MCF 10A (cell line): ENCODE measurements at regions not wholly inside any gene's neighbourhood (a gene's known extent, or its start where the extent isn't known, plus 50 kb on each side); places are given as distances from the start of the nearest gene placed in this dataset.

Experiments used
- BruUV-seq: library from RNA; stranded (reverse); fragments of 400-500 nt; replicated peaks from 2 replicates; lab custom pipeline; 2021; lab: Mats Ljungman, UMichigan
- CTCF ChIA-PET: fragments of 300-600 bp; sonication (Branson Sonifier 250); formaldehyde crosslinking; extraction: SDS; loops from one replicate; lab custom pipeline; 2021; ENCODE audit warnings: antibody characterized with exemption, inconsistent platforms; lab: Yijun Ruan, JAX
- POLR2A ChIA-PET: fragments of 300-600, 350-650 bp; sonication (Branson Sonifier 250); formaldehyde crosslinking; extraction: SDS; loops from one replicate; lab custom pipeline; 2020; ENCODE audit warnings: antibody characterized with exemption, inconsistent platforms; lab: Yijun Ruan, JAX
- DNase-seq: peaks from one replicate; pipeline ENCODE4 v3.0.0-alpha.2; 2018; ENCODE audit not compliant: unreplicated experiment
- H3K27ac Mint-ChIP-seq: one replicate; pipeline ENCODE4 v1.8.0; 2022; ENCODE audit warnings: mild to moderate bottlenecking, low read depth, mixed read lengths; ENCODE audit not compliant: unreplicated experiment
- H3K27me3 Mint-ChIP-seq: one replicate; pipeline ENCODE4 v1.8.0; 2022; ENCODE audit warnings: mixed read lengths; ENCODE audit not compliant: insufficient read depth, unreplicated experiment
- H3K36me3 Mint-ChIP-seq: one replicate; pipeline ENCODE4 v1.8.0; 2022; ENCODE audit warnings: mild to moderate bottlenecking, moderate library complexity, mixed read lengths; ENCODE audit not compliant: insufficient read depth, unreplicated experiment
- H3K4me1 Mint-ChIP-seq: one replicate; pipeline ENCODE4 v1.8.0; 2022; ENCODE audit warnings: mixed read lengths; ENCODE audit not compliant: insufficient read depth, unreplicated experiment
- H3K4me3 Mint-ChIP-seq: one replicate; pipeline ENCODE4 v1.8.0; 2022; ENCODE audit warnings: mild to moderate bottlenecking, moderate library complexity, mixed read lengths; ENCODE audit not compliant: unreplicated experiment
- H3K9me3 Mint-ChIP-seq: one replicate; pipeline ENCODE4 v1.8.0; 2022; ENCODE audit warnings: mixed read lengths; ENCODE audit not compliant: unreplicated experiment
- intact Hi-C: fragments of 100-400 bp; cut with micrococcal nuclease; formaldehyde crosslinking; loops from 2 replicates; pipeline ENCODE4 v1.14.1; 2022
- TF ChIP-seq, protein P1 (sequence below): fragments of 200-600 bp; IDR thresholded peaks from one replicate; pipeline ENCODE4 v1.8.0; 2022; ENCODE audit warnings: antibody characterized with exemption, mild to moderate bottlenecking; ENCODE audit not compliant: unreplicated experiment

DNA sequence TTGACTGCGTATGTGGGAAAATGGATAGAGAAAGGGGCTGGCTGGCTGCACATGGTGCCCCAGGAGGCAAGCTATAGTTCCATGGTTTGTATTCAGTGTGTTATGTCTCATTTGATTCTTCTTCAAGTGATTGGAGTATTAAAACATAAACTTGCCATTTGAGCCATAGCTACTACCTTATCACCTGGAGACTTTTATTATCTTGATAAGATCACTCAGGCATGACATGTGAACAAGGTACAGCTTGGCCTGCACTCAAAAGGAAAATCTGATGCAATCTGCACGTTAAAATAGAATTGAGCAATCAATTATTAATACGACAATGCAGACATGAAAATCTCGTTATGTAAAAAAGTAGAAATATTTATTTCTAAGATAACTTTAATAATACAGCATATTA lies 116.9 kb downstream of the RND3 start:
- BruUV-seq = no TSS peak
- H3K36me3 Mint-ChIP-seq = no peaks in the 10 kb centered on the region
- ChIA-PET CTCF (interaction anchor here (0.5 kb wide), 1 partner anchor 1055 kb away, joined by 3 read pairs; no protein-coding TSS in a partner anchor), POLR2A (interaction anchor here (0.7 to 2.2 kb wide), 8 partner anchors 12 to 619 kb away, joined by 3 to 9 read pairs (median 4); no protein-coding TSS in a partner anchor)
- no peaks in the 10 kb centered on the region for H3K4me1 Mint-ChIP-seq
- H3K9me3 Mint-ChIP-seq = no peaks in the 10 kb centered on the region
- no peak overlapping the region for H3K27ac Mint-ChIP-seq
- TF ChIP-seq, protein P1, sequence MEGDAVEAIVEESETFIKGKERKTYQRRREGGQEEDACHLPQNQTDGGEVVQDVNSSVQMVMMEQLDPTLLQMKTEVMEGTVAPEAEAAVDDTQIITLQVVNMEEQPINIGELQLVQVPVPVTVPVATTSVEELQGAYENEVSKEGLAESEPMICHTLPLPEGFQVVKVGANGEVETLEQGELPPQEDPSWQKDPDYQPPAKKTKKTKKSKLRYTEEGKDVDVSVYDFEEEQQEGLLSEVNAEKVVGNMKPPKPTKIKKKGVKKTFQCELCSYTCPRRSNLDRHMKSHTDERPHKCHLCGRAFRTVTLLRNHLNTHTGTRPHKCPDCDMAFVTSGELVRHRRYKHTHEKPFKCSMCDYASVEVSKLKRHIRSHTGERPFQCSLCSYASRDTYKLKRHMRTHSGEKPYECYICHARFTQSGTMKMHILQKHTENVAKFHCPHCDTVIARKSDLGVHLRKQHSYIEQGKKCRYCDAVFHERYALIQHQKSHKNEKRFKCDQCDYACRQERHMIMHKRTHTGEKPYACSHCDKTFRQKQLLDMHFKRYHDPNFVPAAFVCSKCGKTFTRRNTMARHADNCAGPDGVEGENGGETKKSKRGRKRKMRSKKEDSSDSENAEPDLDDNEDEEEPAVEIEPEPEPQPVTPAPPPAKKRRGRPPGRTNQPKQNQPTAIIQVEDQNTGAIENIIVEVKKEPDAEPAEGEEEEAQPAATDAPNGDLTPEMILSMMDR = no peak
- DNase-seq = no peak
- intact Hi-C loops = no loop called here
- no peaks in the 10 kb centered on the region for H3K27me3 Mint-ChIP-seq
- H3K4me3 Mint-ChIP-seq = no peak overlapping the region

DNA sequence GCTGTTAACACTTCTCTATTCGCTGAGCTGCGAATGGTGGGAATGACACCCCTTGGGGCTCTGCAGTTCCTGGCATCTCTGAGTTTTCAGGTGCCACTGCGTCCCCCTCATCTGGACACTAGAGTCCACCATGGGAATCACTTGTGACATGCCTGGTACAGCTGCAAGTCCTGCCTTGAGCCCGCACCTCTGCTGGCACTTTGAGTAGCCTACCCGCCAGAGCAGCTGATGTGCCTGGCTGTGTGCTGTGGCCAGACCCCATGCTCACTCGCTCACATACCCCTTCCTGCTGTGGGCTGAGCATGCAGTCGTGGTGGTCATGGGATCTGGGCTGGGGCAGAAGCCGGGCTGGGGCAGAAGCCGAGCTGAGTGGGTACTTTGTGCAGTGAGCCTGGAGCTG lies 117.6 kb downstream of the RND3 start:
- H3K27ac Mint-ChIP-seq = no peak overlapping the region
- CTCF ChIA-PET = interaction anchor here (0.5 to 0.6 kb wide), 2 partner anchors 545 to 1056 kb away, joined by 3 read pairs; no protein-coding TSS in a partner anchor

DNA sequence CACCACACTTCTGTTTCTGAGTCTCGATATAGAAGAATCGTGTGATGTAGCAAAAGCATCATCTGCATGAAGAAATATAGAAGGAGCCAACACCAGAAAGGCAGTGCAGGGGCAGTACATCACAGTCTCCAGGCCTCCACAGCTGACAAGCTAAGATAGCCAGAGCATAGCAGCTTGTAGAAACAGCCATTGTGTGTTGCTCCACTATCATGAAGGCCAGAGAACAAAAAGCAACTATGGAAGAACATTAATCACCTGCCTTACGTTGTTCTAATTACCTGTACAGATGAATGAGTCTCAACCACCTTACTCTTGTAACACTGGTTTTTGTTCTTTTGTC lies 129.0 kb downstream of the RND3 start:
- CTCF ChIA-PET = interaction anchor here (1.2 to 1.3 kb wide), 2 partner anchors 13 to 880 kb away, joined by 3 read pairs; no protein-coding TSS in a partner anchor
- Mint-ChIP-seq H3K4me3 (no peak overlapping the region), H3K27ac (no peak overlapping the region), H3K27me3 (no peaks in the 10 kb centered on the region), H3K36me3 (no peaks in the 10 kb centered on the region), H3K4me1 (peaks cover 9% of the 10 kb centered on the region), H3K9me3 (peaks cover 8% of the 10 kb centered on the region)
- POLR2A ChIA-PET = interaction anchor here (0.6 to 2.9 kb wide), 10 partner anchors 9 to 218 kb away, joined by 3 to 21 read pairs (median 4); no protein-coding TSS in a partner anchor
- DNase-seq = no peak
- BruUV-seq = no TSS peak
- TF ChIP-seq, protein P1 = no peak
- intact Hi-C loops = no loop called here

More for the DNA sequence above, 117.6 kb downstream of the RND3 start:
- Mint-ChIP-seq H3K27me3 (no peaks in the 10 kb centered on the region), H3K4me1 (no peaks in the 10 kb centered on the region), H3K4me3 (no peak overlapping the region), H3K36me3 (no peaks in the 10 kb centered on the region), H3K9me3 (no peaks in the 10 kb centered on the region)
- intact Hi-C loops = no loop called here
- TF ChIP-seq, protein P1 = no peak
- no TSS peak for BruUV-seq
- DNase-seq = no peak
- POLR2A ChIA-PET = interaction anchor here (0.5 to 2.2 kb wide), 6 partner anchors 12 to 217 kb away, joined by 3 to 9 read pairs (median 4); no protein-coding TSS in a partner anchor

DNA sequence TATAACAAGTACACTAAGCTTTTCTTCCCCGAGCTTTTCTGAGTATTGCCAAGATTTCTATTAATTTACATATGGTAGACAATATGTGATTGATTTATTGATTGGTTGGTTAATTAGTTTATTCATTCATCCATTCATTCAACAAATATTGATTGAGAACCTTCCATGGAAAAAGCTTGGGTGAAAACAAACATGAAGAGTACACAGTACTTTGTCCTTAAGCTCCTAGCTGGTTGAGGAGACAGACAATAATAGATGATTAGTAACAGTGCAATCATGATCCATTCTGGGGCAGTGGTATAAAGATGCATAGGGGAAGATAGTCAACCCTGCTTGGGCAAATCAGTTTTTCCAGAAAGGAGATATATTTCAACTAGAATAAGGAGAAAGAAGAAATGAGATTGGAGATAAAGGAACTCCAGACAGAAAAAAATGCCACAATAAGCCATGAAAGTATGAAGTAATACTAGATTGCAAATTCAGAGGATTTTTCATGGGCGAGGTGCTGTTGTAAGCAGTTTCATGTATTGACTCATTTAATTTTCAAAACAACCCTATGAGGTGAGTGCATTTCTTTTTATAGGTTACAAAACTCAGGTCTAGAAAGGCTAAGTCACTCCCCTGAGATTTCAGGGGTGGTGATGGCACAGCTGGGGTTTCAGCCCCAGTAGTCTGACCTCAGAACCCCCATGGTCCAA lies 129.5 kb downstream of the RND3 start:
- Mint-ChIP-seq H3K9me3 (peaks cover 8% of the 10 kb centered on the region), H3K27me3 (no peaks in the 10 kb centered on the region), H3K4me1 (peaks cover 9% of the 10 kb centered on the region), H3K36me3 (no peaks in the 10 kb centered on the region), H3K27ac (no peak overlapping the region), H3K4me3 (no peak overlapping the region)
- ChIA-PET POLR2A (interaction anchor here (0.6 to 2.9 kb wide), 13 partner anchors 9 to 217 kb away, joined by 3 to 21 read pairs (median 4); no protein-coding TSS in a partner anchor), CTCF (interaction anchor here (1.2 to 1.3 kb wide), 2 partner anchors 12 to 881 kb away, joined by 3 read pairs; no protein-coding TSS in a partner anchor)
- TF ChIP-seq, protein P1 = no peak
- intact Hi-C loops = no loop called here
- DNase-seq = peak; percentile 8
- no TSS peak for BruUV-seq
